Epidermal melanocyte (primary cell): ENCODE measurements at regions not wholly inside any gene's neighbourhood (a gene's known extent, or its start where the extent isn't known, plus 50 kb on each side); places are given as distances from the start of the nearest gene placed in this dataset.
"Not testable (repeated sequence)": the region's sequence is repeated elsewhere in the genome, so short reads cannot be mapped to it uniquely, and the experiment has no call there.

Experiments
- DNase-seq: peaks from one replicate; pipeline ENCODE4 v3.0.0; 2011; ENCODE audit warnings: low spot score; ENCODE audit not compliant: insufficient read length

GRCh38 chr2:2901384-2902345, 476.0 kb downstream of the EIPR1 start:
- DNase-seq, result no peak

- DNase-seq, result no peak
These were observed 477.8 kb downstream of the EIPR1 start for GRCh38 chr2:2899826-2900225.

- no peak for DNase-seq
These were observed 478.9 kb downstream of the EIPR1 start for GRCh38 chr2:2898744-2899143.

GRCh38 chr2:2896643-2897042, 481.0 kb downstream of the EIPR1 start:
- DNase-seq, result no peak

- no peak for DNase-seq
These were observed 481.6 kb downstream of the EIPR1 start for GRCh38 chr2:2896011-2896410.

GRCh38 chr2:2894011-2894410, 483.6 kb downstream of the EIPR1 start:
- DNase-seq, result not testable (repeated sequence)

GRCh38 chr2:2892892-2893291, 484.7 kb downstream of the EIPR1 start:
- no peak for DNase-seq

- no peak for DNase-seq
These were observed 485.2 kb downstream of the EIPR1 start for GRCh38 chr2:2892378-2892777.

- no peak for DNase-seq
These were observed 486.7 kb downstream of the EIPR1 start for GRCh38 chr2:2890901-2891300.

- no peak for DNase-seq
These were observed 487.4 kb downstream of the EIPR1 start for GRCh38 chr2:2890246-2890645.

- no peak for DNase-seq
These were observed 488.0 kb downstream of the EIPR1 start for GRCh38 chr2:2889646-2890045.

GRCh38 chr2:2889141-2889540, 488.5 kb downstream of the EIPR1 start:
- DNase-seq, result no peak

GRCh38 chr2:2887772-2888387, 489.7 kb downstream of the EIPR1 start:
- no peak for DNase-seq

GRCh38 chr2:2886922-2887321, 490.7 kb downstream of the EIPR1 start:
- DNase-seq, result no peak

GRCh38 chr2:2881499-2881898, 496.1 kb downstream of the EIPR1 start:
- no peak for DNase-seq

- no peak for DNase-seq
These were observed 496.7 kb downstream of the EIPR1 start for GRCh38 chr2:2880938-2881337.

- DNase-seq, result no peak
These were observed 497.8 kb downstream of the EIPR1 start for GRCh38 chr2:2879781-2880180.

- DNase-seq, result no peak
These were observed 498.5 kb downstream of the EIPR1 start for GRCh38 chr2:2879071-2879470.

- no peak for DNase-seq
These were observed 500.2 kb downstream of the EIPR1 start for GRCh38 chr2:2877427-2877826.

GRCh38 chr2:2876331-2877221, 501.0 kb downstream of the EIPR1 start:
- no peak for DNase-seq

- DNase-seq, result no peak
These were observed 501.8 kb downstream of the EIPR1 start for GRCh38 chr2:2875831-2876230.

GRCh38 chr2:2875296-2875695, 502.3 kb downstream of the EIPR1 start:
- DNase-seq, result no peak
